GM11168 (cell line): ENCODE measurements at regions not wholly inside any gene's neighbourhood (a gene's known extent, or its start where the extent isn't known, plus 50 kb on each side); places are given as distances from the start of the nearest gene placed in this dataset.

Experiments
- in situ Hi-C: fragments of 300-500 bp; cut with MboI; formaldehyde crosslinking; loops from one replicate; pipeline ENCODE4 v1.12.0; 2022; ENCODE audit warnings: low sequenced_read_pairs; ENCODE audit not compliant: unreplicated experiment

- in situ Hi-C loops, result no loop called here
These were observed 153.0 kb upstream of the CIBAR2 start for GRCh38 chr16:85265161-85265784.

- in situ Hi-C loops, result no loop called here
These were observed 153.5 kb upstream of the CIBAR2 start for GRCh38 chr16:85265810-85266209.

- in situ Hi-C loops, result no loop called here
These were observed 154.6 kb upstream of the CIBAR2 start for GRCh38 chr16:85266857-85267256.

- in situ Hi-C loops, result no loop called here
These were observed 155.2 kb upstream of the CIBAR2 start for GRCh38 chr16:85267414-85267945.

GRCh38 chr16:85269165-85269564, 156.9 kb upstream of the CIBAR2 start:
- in situ Hi-C loops, result no loop called here

GRCh38 chr16:85270374-85270773, 158.1 kb upstream of the CIBAR2 start:
- in situ Hi-C loops, result no loop called here

GRCh38 chr16:85271198-85271597, 158.9 kb upstream of the CIBAR2 start:
- in situ Hi-C loops, result no loop called here

GRCh38 chr16:85273293-85273692, 161.0 kb upstream of the CIBAR2 start:
- in situ Hi-C loops, result no loop called here

- in situ Hi-C loops, result no loop called here
These were observed 162.2 kb upstream of the CIBAR2 start for GRCh38 chr16:85274501-85274900.

- in situ Hi-C loops, result no loop called here
These were observed 162.7 kb upstream of the CIBAR2 start for GRCh38 chr16:85274924-85275323.

- in situ Hi-C loops, result no loop called here
These were observed 163.4 kb upstream of the CIBAR2 start for GRCh38 chr16:85275533-85276249.

- in situ Hi-C loops, result no loop called here
These were observed 164.0 kb upstream of the CIBAR2 start for GRCh38 chr16:85276258-85276657.

- in situ Hi-C loops, result no loop called here
These were observed 164.4 kb upstream of the CIBAR2 start for GRCh38 chr16:85276721-85277120.

- in situ Hi-C loops, result no loop called here
These were observed 166.6 kb upstream of the CIBAR2 start for GRCh38 chr16:85278839-85279238.

GRCh38 chr16:85279402-85279801, 167.1 kb upstream of the CIBAR2 start:
- in situ Hi-C loops, result no loop called here

- in situ Hi-C loops, result no loop called here
These were observed 167.7 kb upstream of the CIBAR2 start for GRCh38 chr16:85279825-85280545.

GRCh38 chr16:85281181-85281580, 168.9 kb upstream of the CIBAR2 start:
- in situ Hi-C loops, result no loop called here

GRCh38 chr16:85282842-85283241, 170.6 kb upstream of the CIBAR2 start:
- in situ Hi-C loops, result no loop called here

GRCh38 chr16:85283305-85284050, 171.2 kb upstream of the CIBAR2 start:
- in situ Hi-C loops, result no loop called here

- in situ Hi-C loops, result no loop called here
These were observed 172.0 kb upstream of the CIBAR2 start for GRCh38 chr16:85284141-85284817.
